ENCODE measurements at regions not wholly inside any gene's neighbourhood (a gene's known extent, or its start where the extent isn't known, plus 50 kb on each side); places are given as distances from the start of the nearest gene placed in this dataset.
A peak's percentile ranks its signal among the peaks of the same experiment; 100 is the strongest.
"Not testable (repeated sequence)": the region's sequence is repeated elsewhere in the genome, so short reads cannot be mapped to it uniquely, and the experiment has no call there.

DNA sequence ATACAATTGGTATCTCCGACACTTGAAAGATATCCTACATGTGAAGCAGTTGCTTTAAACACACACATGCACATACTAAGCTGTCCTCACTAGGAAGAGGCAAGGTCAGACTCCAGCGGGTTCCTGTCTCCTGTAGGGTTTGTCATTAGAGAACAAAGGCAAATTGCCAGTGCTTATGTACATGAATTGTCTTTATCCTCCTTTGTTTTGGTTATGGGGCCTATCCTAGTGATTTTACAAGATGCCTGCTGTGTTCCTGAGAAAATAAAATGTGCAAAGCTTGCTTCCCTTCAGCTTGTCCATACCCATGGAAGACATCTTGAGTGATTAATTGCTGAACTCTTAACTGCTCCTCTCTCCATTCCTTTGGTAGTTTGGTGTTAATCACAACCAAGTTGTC is 86.7 kb upstream of the SLC39A10 start:
- Mint-ChIP-seq H3K9me3 (peaks cover 23% of the 10 kb centered on the region), H3K36me3 (ENCODE audit: low read depth) (peaks cover 6% of the 10 kb centered on the region)
- DNase-seq = no peak

DNA sequence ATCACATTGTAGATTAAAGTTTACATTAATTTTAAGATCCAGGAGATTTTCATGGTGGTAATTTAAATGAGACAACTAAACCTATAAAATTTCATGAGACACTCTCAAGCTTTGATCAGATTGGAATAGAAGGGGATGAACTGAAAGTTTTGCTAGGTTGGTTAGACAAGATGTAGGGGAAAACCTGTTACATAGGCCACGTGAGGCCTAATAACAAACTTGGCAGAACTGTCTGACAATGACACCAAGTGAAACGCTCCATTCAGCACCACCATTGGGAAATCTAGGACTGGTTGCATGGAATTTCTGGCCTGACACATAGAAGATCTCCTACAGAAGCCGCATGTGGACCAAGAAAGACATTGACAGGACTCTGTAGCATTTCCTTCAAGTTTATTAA is 87.8 kb upstream of the SLC39A10 start:
- H3K27ac Mint-ChIP-seq = no peak overlapping the region
- peaks cover 10% of the 10 kb centered on the region for H3K4me1 Mint-ChIP-seq
- peaks cover 6% of the 10 kb centered on the region for H3K36me3 Mint-ChIP-seq (ENCODE audit: low read depth)
- no peak for DNase-seq
- H3K27me3 Mint-ChIP-seq (ENCODE audit: low read depth, poor library complexity) = no peaks in the 10 kb centered on the region
- no peak overlapping the region for H3K4me3 Mint-ChIP-seq
- H3K9me3 Mint-ChIP-seq = peaks cover 23% of the 10 kb centered on the region
- TF ChIP-seq, protein P1, sequence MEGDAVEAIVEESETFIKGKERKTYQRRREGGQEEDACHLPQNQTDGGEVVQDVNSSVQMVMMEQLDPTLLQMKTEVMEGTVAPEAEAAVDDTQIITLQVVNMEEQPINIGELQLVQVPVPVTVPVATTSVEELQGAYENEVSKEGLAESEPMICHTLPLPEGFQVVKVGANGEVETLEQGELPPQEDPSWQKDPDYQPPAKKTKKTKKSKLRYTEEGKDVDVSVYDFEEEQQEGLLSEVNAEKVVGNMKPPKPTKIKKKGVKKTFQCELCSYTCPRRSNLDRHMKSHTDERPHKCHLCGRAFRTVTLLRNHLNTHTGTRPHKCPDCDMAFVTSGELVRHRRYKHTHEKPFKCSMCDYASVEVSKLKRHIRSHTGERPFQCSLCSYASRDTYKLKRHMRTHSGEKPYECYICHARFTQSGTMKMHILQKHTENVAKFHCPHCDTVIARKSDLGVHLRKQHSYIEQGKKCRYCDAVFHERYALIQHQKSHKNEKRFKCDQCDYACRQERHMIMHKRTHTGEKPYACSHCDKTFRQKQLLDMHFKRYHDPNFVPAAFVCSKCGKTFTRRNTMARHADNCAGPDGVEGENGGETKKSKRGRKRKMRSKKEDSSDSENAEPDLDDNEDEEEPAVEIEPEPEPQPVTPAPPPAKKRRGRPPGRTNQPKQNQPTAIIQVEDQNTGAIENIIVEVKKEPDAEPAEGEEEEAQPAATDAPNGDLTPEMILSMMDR (IDR thresholded peaks at IDR 0.05) = no peak

More for the DNA sequence above, 86.7 kb upstream of the SLC39A10 start:
- Mint-ChIP-seq H3K4me3 (no peak overlapping the region), H3K27ac (peak overlapping the region; percentile 55), H3K4me1 (peaks cover 10% of the 10 kb centered on the region), H3K27me3 (ENCODE audit: low read depth, poor library complexity) (no peaks in the 10 kb centered on the region)
- TF ChIP-seq, protein P1 (IDR thresholded peaks at IDR 0.05) = no peak

DNA sequence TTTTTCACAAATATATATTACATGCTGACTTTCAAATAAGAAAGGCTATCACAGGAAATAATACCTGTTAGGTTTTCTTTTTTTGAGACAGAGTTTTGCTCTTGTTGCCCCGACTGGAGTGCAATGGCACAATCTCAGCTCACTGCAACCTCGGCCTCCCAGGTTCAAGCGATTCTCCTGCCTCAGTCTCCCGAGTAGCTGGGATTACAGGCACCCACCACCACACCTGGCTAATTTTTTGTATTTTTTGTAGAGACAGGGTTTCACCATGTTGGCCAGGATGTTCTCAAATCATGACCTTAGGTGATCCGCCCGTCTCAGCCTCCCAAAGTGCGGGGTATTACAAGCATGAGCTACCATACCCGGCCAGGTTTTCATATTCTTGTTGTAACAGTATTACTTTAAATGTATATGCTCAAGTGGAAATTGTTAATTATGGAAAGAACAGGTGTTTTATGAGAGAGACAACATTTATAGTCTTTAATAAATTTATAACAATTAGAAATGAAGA is 92.3 kb upstream of the SLC39A10 start:
- not testable (repeated sequence) for DNase-seq; H3K27ac Mint-ChIP-seq; H3K4me1 Mint-ChIP-seq; H3K27me3 Mint-ChIP-seq (ENCODE audit: low read depth, poor library complexity); H3K36me3 Mint-ChIP-seq (ENCODE audit: low read depth); H3K4me3 Mint-ChIP-seq
- H3K9me3 Mint-ChIP-seq = peaks cover 13% of the 10 kb centered on the region

DNA sequence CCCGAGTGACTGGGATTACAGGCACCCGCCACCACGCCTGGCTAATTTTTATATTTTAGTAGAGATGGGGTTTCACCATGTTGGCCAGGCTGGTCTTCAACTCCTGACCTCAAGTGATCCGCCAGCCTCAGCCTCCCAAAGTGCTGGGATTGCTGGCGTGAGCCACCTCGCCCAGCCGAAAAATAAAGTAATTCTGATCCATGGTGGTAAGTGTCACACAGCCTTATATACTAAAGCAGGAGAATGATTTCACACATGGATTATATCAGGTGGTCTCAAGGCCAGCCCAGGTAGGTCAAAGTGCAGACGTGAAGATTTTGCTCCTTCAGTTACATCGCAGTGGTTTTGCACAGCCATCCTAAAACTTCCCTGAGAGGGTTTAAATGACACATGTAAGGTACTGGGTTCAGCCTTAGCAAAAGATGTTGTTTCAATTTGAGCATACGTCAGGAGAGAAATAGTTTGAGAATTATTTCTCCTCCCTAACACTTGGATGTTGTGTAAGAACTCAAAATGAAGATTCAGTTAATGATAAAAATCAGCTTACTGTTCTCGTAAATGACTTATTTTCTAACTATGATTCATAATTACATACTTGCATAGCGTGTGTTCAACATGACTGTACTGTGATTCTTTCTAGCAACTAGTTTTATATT is 93.0 kb upstream of the SLC39A10 start:
- Mint-ChIP-seq H3K4me1 (no peaks in the 10 kb centered on the region), H3K9me3 (peaks cover 6% of the 10 kb centered on the region), H3K27me3 (ENCODE audit: low read depth, poor library complexity) (no peaks in the 10 kb centered on the region), H3K4me3 (no peak overlapping the region), H3K27ac (no peak overlapping the region), H3K36me3 (ENCODE audit: low read depth) (no peaks in the 10 kb centered on the region)
- no peak for DNase-seq
- TF ChIP-seq, protein P1 (IDR thresholded peaks at IDR 0.05) = no peak

DNA sequence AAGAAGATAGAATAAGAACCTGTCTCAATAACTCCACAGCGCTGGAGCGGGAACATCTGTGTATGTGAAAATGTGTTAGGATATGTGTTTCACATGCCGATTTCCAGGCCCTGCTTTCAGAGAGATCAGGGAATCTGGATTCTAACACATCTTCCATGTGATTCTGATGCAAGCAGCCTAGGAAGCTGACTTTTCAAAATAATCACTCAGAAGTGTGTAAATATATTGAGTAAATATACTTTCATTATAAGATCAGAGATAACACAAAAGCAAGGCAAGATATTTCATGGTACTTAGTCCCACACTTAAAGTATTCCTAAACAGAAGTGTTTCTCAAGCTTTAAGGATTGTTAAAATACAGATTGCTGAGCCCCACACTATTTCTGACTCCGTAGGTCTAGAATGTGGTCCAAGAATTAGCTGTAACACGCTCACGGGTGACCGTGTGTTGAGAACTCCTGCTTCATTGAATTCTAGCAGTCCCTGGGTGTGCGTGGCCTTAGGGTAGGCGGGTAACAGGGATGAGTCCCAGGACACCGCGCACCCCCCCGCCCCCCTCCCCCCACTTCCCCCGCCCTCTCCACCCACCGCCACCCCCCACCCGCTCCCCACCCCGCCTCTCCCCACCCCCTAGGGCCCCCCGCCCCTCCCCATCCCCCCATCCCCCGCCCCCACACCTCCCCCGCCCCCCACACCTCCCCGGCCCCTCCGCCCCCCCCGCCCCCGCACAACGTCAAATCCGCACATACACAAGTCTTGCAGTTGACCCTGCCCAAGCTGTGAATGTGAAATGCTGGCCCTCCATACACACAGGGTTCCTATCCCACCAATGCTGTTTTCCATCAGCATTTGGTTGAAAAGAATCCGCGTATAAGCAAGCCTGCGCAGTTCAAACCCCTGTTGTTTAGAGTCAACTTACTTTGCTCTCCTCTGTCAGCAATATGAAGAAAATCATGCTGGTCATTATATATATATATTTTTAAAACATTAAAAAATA is 94.2 kb upstream of the SLC39A10 start:
- no peak for DNase-seq
- Mint-ChIP-seq H3K4me3 (no peak overlapping the region), H3K36me3 (ENCODE audit: low read depth) (no peaks in the 10 kb centered on the region)

More for the DNA sequence above, 94.2 kb upstream of the SLC39A10 start:
- TF ChIP-seq, protein P1 (IDR thresholded peaks at IDR 0.05) = no peak
- Mint-ChIP-seq H3K27me3 (ENCODE audit: low read depth, poor library complexity) (no peaks in the 10 kb centered on the region), H3K9me3 (peaks cover 6% of the 10 kb centered on the region), H3K27ac (peak overlapping the region; percentile 41), H3K4me1 (no peaks in the 10 kb centered on the region)
